HG03378 (cell line): ENCODE measurements at regions not wholly inside any gene's neighbourhood (a gene's known extent, or its start where the extent isn't known, plus 50 kb on each side); places are given as distances from the start of the nearest gene placed in this dataset.
"Not testable (repeated sequence)": the region's sequence is repeated elsewhere in the genome, so short reads cannot be mapped to it uniquely, and the experiment has no call there.

Experiments used
- ATAC-seq: cut with Tn5 transposase; IDR thresholded peaks from one replicate; pipeline ENCODE4 v1.9.1; 2021; ENCODE audit warnings: mild to moderate bottlenecking, moderate library complexity; ENCODE audit not compliant: unreplicated experiment

GRCh38 chr15:20204177-20204866 is 337.3 kb downstream of the GOLGA6L6 start:
- ATAC-seq = not testable (repeated sequence)

GRCh38 chr15:20203649-20204150 is 337.9 kb downstream of the GOLGA6L6 start:
- not testable (repeated sequence) for ATAC-seq

- ATAC-seq = not testable (repeated sequence)
These were observed 346.9 kb downstream of the GOLGA6L6 start for GRCh38 chr15:20194591-20195198.

GRCh38 chr15:20192982-20193929 is 348.3 kb downstream of the GOLGA6L6 start:
- peak; percentile 75 for ATAC-seq

- ATAC-seq = not testable (repeated sequence)
These were observed 350.0 kb downstream of the GOLGA6L6 start for GRCh38 chr15:20191508-20192125.

- not testable (repeated sequence) for ATAC-seq
These were observed 353.0 kb downstream of the GOLGA6L6 start for GRCh38 chr15:20188611-20189010.

GRCh38 chr15:20187370-20188355 is 353.9 kb downstream of the GOLGA6L6 start:
- ATAC-seq = not testable (repeated sequence)

GRCh38 chr15:20184879-20185278 is 356.7 kb downstream of the GOLGA6L6 start:
- ATAC-seq = not testable (repeated sequence)

- not testable (repeated sequence) for ATAC-seq
These were observed 373.4 kb downstream of the GOLGA6L6 start for GRCh38 chr15:20168221-20168620.

- ATAC-seq = not testable (repeated sequence)
These were observed 388.1 kb downstream of the GOLGA6L6 start for GRCh38 chr15:20153528-20153927.

- ATAC-seq = not testable (repeated sequence)
These were observed 392.9 kb downstream of the GOLGA6L6 start for GRCh38 chr15:20148679-20149078.

- ATAC-seq = not testable (repeated sequence)
These were observed 393.6 kb downstream of the GOLGA6L6 start for GRCh38 chr15:20148008-20148407.

- ATAC-seq = not testable (repeated sequence)
These were observed 397.1 kb downstream of the GOLGA6L6 start for GRCh38 chr15:20144333-20145036.

GRCh38 chr15:20142906-20143305 is 398.7 kb downstream of the GOLGA6L6 start:
- not testable (repeated sequence) for ATAC-seq

- not testable (repeated sequence) for ATAC-seq
These were observed 399.2 kb downstream of the GOLGA6L6 start for GRCh38 chr15:20142410-20142809.

GRCh38 chr15:20124668-20125067 is 416.9 kb downstream of the GOLGA6L6 start:
- not testable (repeated sequence) for ATAC-seq

- no peak for ATAC-seq
These were observed 435.6 kb downstream of the GOLGA6L6 start for GRCh38 chr15:20106026-20106425.
